Fibroblast of lung (primary cell): ENCODE measurements at regions not wholly inside any gene's neighbourhood (a gene's known extent, or its start where the extent isn't known, plus 50 kb on each side); places are given as distances from the start of the nearest gene placed in this dataset.

Experiments
- DNase-seq, 2 donors: peaks; one replicate each; pipeline versions ENCODE4 v3.0.0 to v3.0.0-alpha.2; 2010; ENCODE audit warnings: low read depth in 2 of 2
- H2AFZ ChIP-seq: 2 replicates; pipeline ENCODE4 v1.5.1; 2012; ENCODE audit warnings: low read length, control low read depth, inconsistent platforms
- H3K27ac ChIP-seq: 2 replicates; pipeline ENCODE4 v1.5.1; 2011; ENCODE audit warnings: low read length, control low read depth; ENCODE audit not compliant: insufficient read depth
- H3K27me3 ChIP-seq: 2 replicates; pipeline ENCODE4 v1.5.1; 2011; ENCODE audit warnings: mild to moderate bottlenecking, low read length; ENCODE audit not compliant: control insufficient read depth, insufficient read depth
- H3K36me3 ChIP-seq: 2 replicates; pipeline ENCODE4 v1.5.1; 2011; ENCODE audit warnings: low read length; ENCODE audit not compliant: control insufficient read depth, insufficient read depth
- H3K4me1 ChIP-seq: 2 replicates; pipeline ENCODE4 v1.5.1; 2011; ENCODE audit warnings: low read length; ENCODE audit not compliant: control insufficient read depth, insufficient read depth; ENCODE audit errors: extremely low read depth
- H3K4me2 ChIP-seq: 2 replicates; pipeline ENCODE4 v1.5.1; 2011; ENCODE audit warnings: low read length, control low read depth; ENCODE audit not compliant: insufficient read depth; ENCODE audit errors: extremely low read depth
- H3K4me3 ChIP-seq, 4 experiments: fragments of 200-600 bp in 1 of 4; sonication (generic) in 1 of 4; replicated peaks in 1 of 4; 2 replicates each; pipeline ENCODE4 v1.5.1; 2011 to 2016; ENCODE audit warnings: low read length in 4 of 4, low read depth in 3 of 4, mild to moderate bottlenecking in 3 of 4, control low read depth in 2 of 4, inconsistent platforms in 1 of 4, mixed read lengths in 1 of 4; ENCODE audit not compliant: insufficient read depth in 1 of 4; ENCODE audit errors: control extremely low read depth in 1 of 4
- H3K79me2 ChIP-seq: 2 replicates; pipeline ENCODE4 v1.5.1; 2012; ENCODE audit warnings: mild to moderate bottlenecking, low read length, inconsistent platforms; ENCODE audit not compliant: control insufficient read depth, insufficient read depth
- H3K9ac ChIP-seq: 2 replicates; pipeline ENCODE4 v1.5.1; 2011; ENCODE audit warnings: mild to moderate bottlenecking, low read length, control low read depth; ENCODE audit not compliant: insufficient read depth
- H3K9me3 ChIP-seq: 2 replicates; pipeline ENCODE4 v1.5.1; 2012; ENCODE audit warnings: low read depth, low read length; ENCODE audit not compliant: control insufficient read depth, insufficient read depth
- H4K20me1 ChIP-seq: 2 replicates; pipeline ENCODE4 v1.5.1; 2011; ENCODE audit warnings: low read length; ENCODE audit not compliant: control insufficient read depth, insufficient read depth; ENCODE audit errors: extremely low read depth
- EZH2 ChIP-seq: IDR thresholded peaks from 2 replicates; pipeline ENCODE4 v1.5.1; 2012; ENCODE audit warnings: low read length, control low read depth, mild to moderate bottlenecking; ENCODE audit errors: missing control alignments
- TF ChIP-seq, protein P1 (sequence below), 2 donors: IDR thresholded peaks in 1 of 2; conservative IDR thresholded peaks in 1 of 2; 1 replicate in 1 of 2; 2 replicates in 1 of 2; pipeline ENCODE4 v1.5.1; 2011 to 2012; ENCODE audit warnings: low read length in 2 of 2, control low read depth in 1 of 2, inconsistent platforms in 1 of 2, low read depth in 1 of 2, mild to moderate bottlenecking in 1 of 2

GRCh38 chr2:163247847-163248220 lies 409.3 kb upstream of the KCNH7 start:
- Histone ChIP-seq H3K27ac (no peak overlapping the region), H3K27me3 (no peaks in the 10 kb centered on the region), H3K4me3 (no peak overlapping the region), H3K9me3 (no peaks in the 10 kb centered on the region), H3K4me2 (no peak overlapping the region), H3K4me1 (no peaks in the 10 kb centered on the region), H3K36me3 (no peaks in the 10 kb centered on the region), H3K79me2 (no peaks in the 10 kb centered on the region), H3K9ac (no peak overlapping the region), H4K20me1 (no peaks in the 10 kb centered on the region), H2AFZ (no peak overlapping the region)
- no peak for TF ChIP-seq EZH2
- TF ChIP-seq, protein P1, sequence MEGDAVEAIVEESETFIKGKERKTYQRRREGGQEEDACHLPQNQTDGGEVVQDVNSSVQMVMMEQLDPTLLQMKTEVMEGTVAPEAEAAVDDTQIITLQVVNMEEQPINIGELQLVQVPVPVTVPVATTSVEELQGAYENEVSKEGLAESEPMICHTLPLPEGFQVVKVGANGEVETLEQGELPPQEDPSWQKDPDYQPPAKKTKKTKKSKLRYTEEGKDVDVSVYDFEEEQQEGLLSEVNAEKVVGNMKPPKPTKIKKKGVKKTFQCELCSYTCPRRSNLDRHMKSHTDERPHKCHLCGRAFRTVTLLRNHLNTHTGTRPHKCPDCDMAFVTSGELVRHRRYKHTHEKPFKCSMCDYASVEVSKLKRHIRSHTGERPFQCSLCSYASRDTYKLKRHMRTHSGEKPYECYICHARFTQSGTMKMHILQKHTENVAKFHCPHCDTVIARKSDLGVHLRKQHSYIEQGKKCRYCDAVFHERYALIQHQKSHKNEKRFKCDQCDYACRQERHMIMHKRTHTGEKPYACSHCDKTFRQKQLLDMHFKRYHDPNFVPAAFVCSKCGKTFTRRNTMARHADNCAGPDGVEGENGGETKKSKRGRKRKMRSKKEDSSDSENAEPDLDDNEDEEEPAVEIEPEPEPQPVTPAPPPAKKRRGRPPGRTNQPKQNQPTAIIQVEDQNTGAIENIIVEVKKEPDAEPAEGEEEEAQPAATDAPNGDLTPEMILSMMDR (conservative IDR thresholded peaks at IDR 0.05 in 1 of 2, IDR thresholded peaks at IDR 0.05 in 1 of 2; ENCODE audit: low read depth in 1 of 2, low read length in 2 of 2) = no peak
- no peak for DNase-seq

DNA sequence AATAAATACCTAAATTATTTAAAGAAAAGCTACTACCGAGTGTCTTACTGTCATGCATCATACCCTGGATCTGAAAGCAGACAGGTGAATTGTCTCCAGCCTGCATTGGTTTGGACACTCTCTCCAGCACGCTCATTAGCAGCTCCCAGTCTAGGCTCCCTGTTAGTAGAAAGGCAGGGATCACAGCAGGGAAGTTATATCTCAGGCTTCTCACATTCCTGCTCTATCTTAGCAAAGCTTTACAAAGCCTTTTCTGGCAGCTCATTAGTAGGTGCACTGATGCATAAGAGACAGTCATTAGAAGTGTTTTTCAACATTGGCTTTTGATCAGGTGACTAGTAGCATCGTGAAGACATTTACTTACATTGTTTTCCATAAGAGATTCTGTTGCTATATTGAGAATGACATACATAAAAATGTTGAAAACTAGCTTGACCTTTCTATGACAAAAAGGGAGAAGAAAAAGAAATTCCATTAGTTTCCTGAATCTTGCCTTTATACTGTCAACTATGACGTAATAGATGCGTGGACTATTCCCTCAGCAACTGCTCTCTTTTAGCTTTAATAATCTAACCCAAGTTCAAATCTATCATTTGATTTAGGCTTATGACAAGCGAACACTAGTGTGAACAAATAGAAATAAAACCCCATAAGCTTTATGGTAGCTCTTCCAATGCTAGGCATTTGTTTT lies 408.7 kb upstream of the KCNH7 start:
- no peak overlapping the region for H3K9ac ChIP-seq
- no peak overlapping the region for H3K4me2 ChIP-seq
- H3K4me3 ChIP-seq = no peak overlapping the region
- peak in 1 of 2 donors; percentile 25 for DNase-seq
- H2AFZ ChIP-seq = no peak overlapping the region
- H3K36me3 ChIP-seq = no peaks in the 10 kb centered on the region
- no peak overlapping the region for H3K27ac ChIP-seq
- H3K4me1 ChIP-seq = no peaks in the 10 kb centered on the region
- no peaks in the 10 kb centered on the region for H4K20me1 ChIP-seq
- no peaks in the 10 kb centered on the region for H3K9me3 ChIP-seq
- H3K79me2 ChIP-seq = no peaks in the 10 kb centered on the region
- TF ChIP-seq, protein P1 (conservative IDR thresholded peaks at IDR 0.05 in 1 of 2, IDR thresholded peaks at IDR 0.05 in 1 of 2; ENCODE audit: low read depth in 1 of 2, low read length in 2 of 2) = no peak
- TF ChIP-seq EZH2 = no peak
- no peaks in the 10 kb centered on the region for H3K27me3 ChIP-seq

DNA sequence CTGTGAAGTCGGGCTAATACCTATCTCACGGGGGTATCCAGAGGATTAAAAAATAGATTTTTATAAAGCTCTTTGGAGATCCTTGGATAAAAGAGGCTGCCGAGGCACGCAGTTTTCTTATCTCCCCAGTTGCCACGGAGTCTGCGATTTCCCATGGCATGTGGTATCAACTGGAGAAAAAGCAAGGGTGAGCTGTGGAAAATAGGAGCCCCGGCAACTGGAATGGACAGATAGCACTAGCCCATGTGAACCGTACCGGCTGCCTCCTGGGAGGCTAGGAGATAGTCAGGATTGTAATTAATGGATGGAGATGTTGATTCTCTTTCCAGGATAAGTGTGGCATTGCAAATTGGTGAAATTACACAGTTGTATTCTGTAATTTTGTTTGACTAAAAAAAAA lies 407.6 kb upstream of the KCNH7 start:
- H3K4me1 ChIP-seq = no peaks in the 10 kb centered on the region
- H3K27me3 ChIP-seq = no peaks in the 10 kb centered on the region
- H4K20me1 ChIP-seq = no peaks in the 10 kb centered on the region

More for the DNA sequence above, 407.6 kb upstream of the KCNH7 start:
- Histone ChIP-seq H3K79me2 (no peaks in the 10 kb centered on the region), H3K9me3 (no peaks in the 10 kb centered on the region), H2AFZ (no peak overlapping the region), H3K36me3 (no peaks in the 10 kb centered on the region), H3K9ac (no peak overlapping the region), H3K4me2 (no peak overlapping the region), H3K27ac (no peak overlapping the region), H3K4me3 (no peak overlapping the region)
- no peak for TF ChIP-seq EZH2
- TF ChIP-seq, protein P1 (conservative IDR thresholded peaks at IDR 0.05 in 1 of 2, IDR thresholded peaks at IDR 0.05 in 1 of 2; ENCODE audit: low read depth in 1 of 2, low read length in 2 of 2) = no peak
- no peak for DNase-seq
